ENCODE measurements at regions not wholly inside any gene's neighbourhood (a gene's known extent, or its start where the extent isn't known, plus 50 kb on each side); places are given as distances from the start of the nearest gene placed in this dataset.

DNA sequence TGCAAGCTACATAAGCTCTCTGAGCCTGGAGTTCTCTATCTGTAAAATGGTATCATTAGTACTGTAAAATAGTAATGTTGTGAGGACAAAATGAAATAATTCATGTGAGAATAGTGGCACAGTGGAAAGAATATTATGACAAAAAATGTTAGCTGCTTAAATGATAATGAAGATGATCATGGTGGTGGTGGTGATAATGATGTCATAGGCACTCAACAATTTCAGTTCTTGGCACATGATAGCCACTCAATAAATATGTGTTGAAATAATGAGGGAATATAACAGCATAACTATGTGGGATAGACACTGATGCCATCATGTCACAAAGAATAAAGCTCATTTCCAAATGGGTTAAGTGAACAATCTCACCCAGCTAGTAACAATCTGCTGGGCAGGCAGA is 736.3 kb downstream of the EFNB2 start:
- TF ChIP-seq, protein P1, sequence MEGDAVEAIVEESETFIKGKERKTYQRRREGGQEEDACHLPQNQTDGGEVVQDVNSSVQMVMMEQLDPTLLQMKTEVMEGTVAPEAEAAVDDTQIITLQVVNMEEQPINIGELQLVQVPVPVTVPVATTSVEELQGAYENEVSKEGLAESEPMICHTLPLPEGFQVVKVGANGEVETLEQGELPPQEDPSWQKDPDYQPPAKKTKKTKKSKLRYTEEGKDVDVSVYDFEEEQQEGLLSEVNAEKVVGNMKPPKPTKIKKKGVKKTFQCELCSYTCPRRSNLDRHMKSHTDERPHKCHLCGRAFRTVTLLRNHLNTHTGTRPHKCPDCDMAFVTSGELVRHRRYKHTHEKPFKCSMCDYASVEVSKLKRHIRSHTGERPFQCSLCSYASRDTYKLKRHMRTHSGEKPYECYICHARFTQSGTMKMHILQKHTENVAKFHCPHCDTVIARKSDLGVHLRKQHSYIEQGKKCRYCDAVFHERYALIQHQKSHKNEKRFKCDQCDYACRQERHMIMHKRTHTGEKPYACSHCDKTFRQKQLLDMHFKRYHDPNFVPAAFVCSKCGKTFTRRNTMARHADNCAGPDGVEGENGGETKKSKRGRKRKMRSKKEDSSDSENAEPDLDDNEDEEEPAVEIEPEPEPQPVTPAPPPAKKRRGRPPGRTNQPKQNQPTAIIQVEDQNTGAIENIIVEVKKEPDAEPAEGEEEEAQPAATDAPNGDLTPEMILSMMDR (IDR thresholded peaks at IDR 0.05; ENCODE audit: low read depth, low read length, missing control alignments) = no peak
- DNase-seq = no peak

DNA sequence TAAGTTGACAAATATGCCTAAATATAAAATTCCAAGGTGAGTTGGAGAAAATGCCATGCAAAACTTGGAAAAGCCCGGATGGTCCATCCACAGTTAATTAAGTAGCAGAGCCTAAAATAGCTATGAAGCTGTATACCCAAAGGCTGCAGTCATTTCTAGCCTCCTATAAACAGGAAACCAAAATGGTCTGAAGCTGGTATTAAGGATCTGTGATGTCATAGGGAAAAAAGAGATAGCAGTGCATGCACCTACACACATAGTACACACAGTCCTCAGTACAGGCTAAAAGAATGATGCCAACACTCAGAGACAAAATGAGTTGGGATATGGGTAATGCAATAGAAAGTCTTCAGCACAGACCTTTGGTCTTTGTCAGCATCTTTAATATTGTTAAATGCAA is 736.9 kb downstream of the EFNB2 start:
- in situ Hi-C loops (cut with HindIII; ENCODE audit: low pct_ligation_motif_present, low sequenced_read_pairs) = no loop called here

More for the DNA sequence above, 736.3 kb downstream of the EFNB2 start:
- H3K27me3 ChIP-seq (replicated peaks) = no peaks in the 10 kb centered on the region
- no peaks in the 10 kb centered on the region for H3K36me3 ChIP-seq (replicated peaks)
- in situ Hi-C loops (cut with HindIII; ENCODE audit: low pct_ligation_motif_present, low sequenced_read_pairs) = no loop called here
- H3K4me3 ChIP-seq (ENCODE audit: low read depth, low read length) = no peak overlapping the region
- H3K27ac ChIP-seq = no peak overlapping the region

DNA sequence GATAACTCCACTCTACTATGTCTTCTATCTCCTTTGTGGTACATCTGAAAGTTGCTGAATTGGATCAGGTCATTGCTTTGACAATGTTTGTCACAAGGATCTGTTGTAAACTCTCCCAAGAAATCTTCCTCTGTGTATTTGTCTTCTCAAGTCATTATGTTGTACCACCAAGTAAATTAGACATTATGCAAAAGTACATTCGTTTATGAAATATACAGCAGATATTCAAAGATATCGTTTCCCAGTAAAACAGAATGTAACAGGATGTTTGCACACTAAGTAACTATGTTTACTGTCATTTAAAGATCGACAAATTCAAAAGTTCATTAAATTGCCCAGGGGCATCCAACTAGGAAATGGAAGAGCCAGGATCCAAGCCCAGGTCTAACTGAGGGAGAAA is 739.4 kb downstream of the EFNB2 start:
- Histone ChIP-seq H3K36me3 (replicated peaks) (no peaks in the 10 kb centered on the region), H3K27ac (no peak overlapping the region), H3K4me3 (ENCODE audit: low read depth, low read length) (no peak overlapping the region), H3K27me3 (replicated peaks) (no peaks in the 10 kb centered on the region)
- TF ChIP-seq, protein P1 (IDR thresholded peaks at IDR 0.05; ENCODE audit: low read depth, low read length, missing control alignments) = no peak
- in situ Hi-C loops (cut with HindIII; ENCODE audit: low pct_ligation_motif_present, low sequenced_read_pairs) = no loop called here
- DNase-seq = no peak

More for the DNA sequence above, 736.9 kb downstream of the EFNB2 start:
- no peaks in the 10 kb centered on the region for H3K27me3 ChIP-seq (replicated peaks)
- TF ChIP-seq, protein P1 (IDR thresholded peaks at IDR 0.05; ENCODE audit: low read depth, low read length, missing control alignments) = no peak
- no peak overlapping the region for H3K27ac ChIP-seq
- no peak overlapping the region for H3K4me3 ChIP-seq (ENCODE audit: low read depth, low read length)
- no peaks in the 10 kb centered on the region for H3K36me3 ChIP-seq (replicated peaks)
- no peak for DNase-seq

DNA sequence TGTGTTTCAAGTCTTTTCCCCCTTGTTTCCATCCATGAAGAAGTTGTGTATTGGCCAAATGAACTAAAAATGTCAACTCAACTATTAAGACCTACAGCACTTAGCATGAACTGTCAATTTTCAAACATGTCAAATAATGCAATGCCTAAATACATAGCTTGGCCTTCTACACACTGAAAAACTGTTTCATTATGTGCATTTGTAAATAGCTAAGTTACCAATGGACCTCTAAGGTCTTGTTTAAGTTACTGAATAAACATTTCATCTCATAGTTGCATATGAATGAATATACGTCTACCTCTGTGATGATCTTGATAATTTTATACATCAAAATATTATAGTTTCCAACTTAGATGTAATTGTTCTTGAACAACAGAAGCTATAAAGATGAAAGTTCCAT is 744.5 kb downstream of the EFNB2 start:
- Histone ChIP-seq H3K27ac (no peak overlapping the region), H3K4me3 (ENCODE audit: low read depth, low read length) (no peak overlapping the region), H3K36me3 (replicated peaks) (no peaks in the 10 kb centered on the region), H3K27me3 (replicated peaks) (no peaks in the 10 kb centered on the region)
- TF ChIP-seq, protein P1 (IDR thresholded peaks at IDR 0.05; ENCODE audit: low read depth, low read length, missing control alignments) = no peak
- no peak for DNase-seq
- in situ Hi-C loops (cut with HindIII; ENCODE audit: low pct_ligation_motif_present, low sequenced_read_pairs) = no loop called here

DNA sequence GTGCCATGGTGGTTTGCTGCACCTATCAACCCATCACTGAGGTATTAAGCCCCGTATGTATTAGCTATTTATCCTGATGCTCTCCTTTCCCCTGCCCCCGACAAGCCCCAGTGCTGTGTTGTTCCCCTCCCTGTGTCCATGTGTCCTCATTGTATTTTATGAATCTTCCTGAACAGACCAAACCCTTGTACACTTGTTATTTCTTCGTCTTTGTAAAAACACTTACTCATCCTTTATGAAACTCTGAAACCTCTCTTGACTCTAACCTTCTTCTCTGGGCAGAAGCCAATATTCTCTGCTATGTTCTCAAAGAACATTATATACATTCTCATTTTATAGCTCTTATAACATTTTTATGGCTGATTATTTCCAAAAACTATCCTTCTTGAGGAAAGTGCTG is 746.9 kb downstream of the EFNB2 start:
- Histone ChIP-seq H3K27me3 (replicated peaks) (no peaks in the 10 kb centered on the region), H3K4me3 (ENCODE audit: low read depth, low read length) (no peak overlapping the region), H3K27ac (no peak overlapping the region), H3K36me3 (replicated peaks) (no peaks in the 10 kb centered on the region)
- TF ChIP-seq, protein P1 (IDR thresholded peaks at IDR 0.05; ENCODE audit: low read depth, low read length, missing control alignments) = no peak
- no peak for DNase-seq
- in situ Hi-C loops (cut with HindIII; ENCODE audit: low pct_ligation_motif_present, low sequenced_read_pairs) = no loop called here

DNA sequence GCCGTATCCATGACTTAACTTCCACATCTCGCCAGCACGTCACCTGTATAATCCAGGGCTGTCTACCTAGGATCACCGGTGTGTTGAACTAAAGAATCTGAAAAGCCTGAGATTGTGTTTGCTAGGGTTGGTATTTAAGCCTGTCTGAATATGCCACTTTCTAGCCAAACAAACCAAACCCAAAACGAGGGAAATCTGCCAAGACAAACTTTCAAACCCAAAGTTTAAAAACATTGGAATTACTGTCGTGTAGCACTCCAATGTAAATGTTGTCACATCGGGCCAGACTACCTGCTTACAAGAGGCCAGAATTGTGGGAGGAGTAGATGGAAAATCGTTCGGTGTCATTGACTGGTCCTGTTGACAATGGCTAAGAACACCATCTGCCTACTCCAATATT is 747.8 kb downstream of the EFNB2 start:
- Histone ChIP-seq H3K27ac (no peak overlapping the region), H3K36me3 (replicated peaks) (no peaks in the 10 kb centered on the region), H3K27me3 (replicated peaks) (no peaks in the 10 kb centered on the region), H3K4me3 (ENCODE audit: low read depth, low read length) (no peak overlapping the region)
- in situ Hi-C loops (cut with HindIII; ENCODE audit: low pct_ligation_motif_present, low sequenced_read_pairs) = no loop called here
- TF ChIP-seq, protein P1 (IDR thresholded peaks at IDR 0.05; ENCODE audit: low read depth, low read length, missing control alignments) = no peak
- DNase-seq = no peak

Data from brain microvascular endothelial cell (primary cell).